IMR-90 (cell line): ENCODE measurements at regions not wholly inside any gene's neighbourhood (a gene's known extent, or its start where the extent isn't known, plus 50 kb on each side); places are given as distances from the start of the nearest gene placed in this dataset.

ENCODE experiments used
- CEBPB ChIP-seq: IDR thresholded peaks from 2 replicates; pipeline ENCODE4 v1.6.1; 2012; ENCODE audit warnings: low read depth, low read length, improper control_type of control experiment
- ELK1 ChIP-seq: fragments of 150-350 bp; IDR thresholded peaks from 2 replicates; pipeline ENCODE4 v1.6.1; 2016; ENCODE audit warnings: low read depth, mild to moderate bottlenecking, low read length, moderate library complexity, borderline replicate concordance
- MAFK ChIP-seq: IDR thresholded peaks from 2 replicates; pipeline ENCODE4 v1.6.1; 2012; ENCODE audit warnings: low read depth, low read length, improper control_type of control experiment
- MXI1 ChIP-seq: IDR thresholded peaks from 2 replicates; pipeline ENCODE4 v1.6.1; 2012; ENCODE audit warnings: low read depth, mild to moderate bottlenecking, low read length, moderate library complexity, borderline replicate concordance
- POLR2A ChIP-seq: IDR thresholded peaks from 2 replicates; pipeline ENCODE4 v1.6.1; 2012; ENCODE audit warnings: mild to moderate bottlenecking, low read depth, low read length
- RAD21 ChIP-seq: IDR thresholded peaks from 2 replicates; pipeline ENCODE4 v1.6.1; 2012; ENCODE audit warnings: low read length, improper control_type of control experiment
- RFX5 ChIP-seq: IDR thresholded peaks from 2 replicates; pipeline ENCODE4 v1.8.0; 2012; ENCODE audit warnings: low read depth, mild to moderate bottlenecking, low read length, moderate library complexity
- SMC3 ChIP-seq: fragments of 150-350 bp; IDR thresholded peaks from 2 replicates; pipeline ENCODE4 v1.6.1; 2016; ENCODE audit warnings: low read depth, mild to moderate bottlenecking, antibody characterized with exemption, low read length, moderate library complexity
- TF ChIP-seq, protein P1 (sequence below): conservative IDR thresholded peaks from 2 replicates; pipeline ENCODE4 v1.5.1; 2012; ENCODE audit warnings: mild to moderate bottlenecking, low read depth, low read length, improper control_type of control experiment
- TF ChIP-seq, protein P2 (sequence below): fragments of 150-350 bp; IDR thresholded peaks from 2 replicates; pipeline ENCODE4 v1.6.1; 2017; ENCODE audit warnings: mild to moderate bottlenecking, antibody characterized with exemption, low read length, low read depth

DNA sequence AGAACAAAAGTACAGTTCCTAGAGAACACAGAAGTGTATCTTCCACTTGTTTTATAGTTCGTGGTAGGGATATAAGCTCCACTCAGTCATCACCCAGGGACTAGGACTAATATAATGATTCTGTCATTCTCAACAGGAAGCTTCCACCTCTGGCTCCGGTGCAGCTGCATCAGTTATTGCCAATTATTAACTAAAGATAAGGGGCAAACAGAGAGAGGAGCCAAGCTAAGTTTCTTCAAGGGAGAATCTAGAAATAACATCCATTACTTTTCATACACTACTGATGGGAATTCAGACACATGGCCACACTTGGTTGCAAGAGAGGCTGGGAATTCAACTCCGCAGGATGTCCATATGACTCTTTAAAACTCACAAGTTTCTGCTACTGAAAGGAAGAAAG, 917.9 kb downstream of the OLFM4 start:
- TF ChIP-seq, protein P1, sequence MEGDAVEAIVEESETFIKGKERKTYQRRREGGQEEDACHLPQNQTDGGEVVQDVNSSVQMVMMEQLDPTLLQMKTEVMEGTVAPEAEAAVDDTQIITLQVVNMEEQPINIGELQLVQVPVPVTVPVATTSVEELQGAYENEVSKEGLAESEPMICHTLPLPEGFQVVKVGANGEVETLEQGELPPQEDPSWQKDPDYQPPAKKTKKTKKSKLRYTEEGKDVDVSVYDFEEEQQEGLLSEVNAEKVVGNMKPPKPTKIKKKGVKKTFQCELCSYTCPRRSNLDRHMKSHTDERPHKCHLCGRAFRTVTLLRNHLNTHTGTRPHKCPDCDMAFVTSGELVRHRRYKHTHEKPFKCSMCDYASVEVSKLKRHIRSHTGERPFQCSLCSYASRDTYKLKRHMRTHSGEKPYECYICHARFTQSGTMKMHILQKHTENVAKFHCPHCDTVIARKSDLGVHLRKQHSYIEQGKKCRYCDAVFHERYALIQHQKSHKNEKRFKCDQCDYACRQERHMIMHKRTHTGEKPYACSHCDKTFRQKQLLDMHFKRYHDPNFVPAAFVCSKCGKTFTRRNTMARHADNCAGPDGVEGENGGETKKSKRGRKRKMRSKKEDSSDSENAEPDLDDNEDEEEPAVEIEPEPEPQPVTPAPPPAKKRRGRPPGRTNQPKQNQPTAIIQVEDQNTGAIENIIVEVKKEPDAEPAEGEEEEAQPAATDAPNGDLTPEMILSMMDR, result no peak
- TF ChIP-seq CEBPB, result no peak
- no peak for TF ChIP-seq POLR2A
- TF ChIP-seq SMC3, result no peak
- TF ChIP-seq MAFK, result no peak
- TF ChIP-seq RFX5, result no peak
- no peak for TF ChIP-seq RAD21
- TF ChIP-seq ELK1, result no peak
- no peak for TF ChIP-seq MXI1
- TF ChIP-seq, protein P2, sequence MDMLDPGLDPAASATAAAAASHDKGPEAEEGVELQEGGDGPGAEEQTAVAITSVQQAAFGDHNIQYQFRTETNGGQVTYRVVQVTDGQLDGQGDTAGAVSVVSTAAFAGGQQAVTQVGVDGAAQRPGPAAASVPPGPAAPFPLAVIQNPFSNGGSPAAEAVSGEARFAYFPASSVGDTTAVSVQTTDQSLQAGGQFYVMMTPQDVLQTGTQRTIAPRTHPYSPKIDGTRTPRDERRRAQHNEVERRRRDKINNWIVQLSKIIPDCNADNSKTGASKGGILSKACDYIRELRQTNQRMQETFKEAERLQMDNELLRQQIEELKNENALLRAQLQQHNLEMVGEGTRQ, result no peak
